Muscle layer of duodenum (tissue), 2 donors: ENCODE measurements at regions not wholly inside any gene's neighbourhood (a gene's known extent, or its start where the extent isn't known, plus 50 kb on each side); places are given as distances from the start of the nearest gene placed in this dataset.
"Not testable (repeated sequence)": the region's sequence is repeated elsewhere in the genome, so short reads cannot be mapped to it uniquely, and the experiment has no call there.

Source experiments
- H3K27ac ChIP-seq: one replicate; pipeline ENCODE4 v1.7.0; 2013; ENCODE audit warnings: mild to moderate bottlenecking, low read length
- H3K27me3 ChIP-seq: one replicate; pipeline ENCODE4 v1.7.0; 2013; ENCODE audit warnings: low read depth, mild to moderate bottlenecking, control low read depth, low read length
- H3K36me3 ChIP-seq, 2 donors: one replicate each; pipeline ENCODE4 v1.7.0; 2013; ENCODE audit warnings: low read length in 2 of 2, control low read depth in 1 of 2, mild to moderate bottlenecking in 1 of 2; ENCODE audit not compliant: insufficient read depth in 2 of 2, control insufficient read depth in 1 of 2
- H3K4me1 ChIP-seq, 2 donors: one replicate each; pipeline ENCODE4 v1.7.0; 2013; ENCODE audit warnings: low read length in 2 of 2, mild to moderate bottlenecking in 2 of 2, control low read depth in 1 of 2, moderate library complexity in 1 of 2; ENCODE audit not compliant: insufficient read depth in 2 of 2, control insufficient read depth in 1 of 2
- H3K4me3 ChIP-seq, 2 donors: one replicate each; pipeline ENCODE4 v1.7.0; 2013; ENCODE audit warnings: low read length in 2 of 2, low read depth in 1 of 2, mild to moderate bottlenecking in 1 of 2
- H3K9me3 ChIP-seq, 2 donors: one replicate each; pipeline ENCODE4 v1.7.0; 2013; ENCODE audit warnings: low read length in 2 of 2, control low read depth in 1 of 2, mild to moderate bottlenecking in 1 of 2; ENCODE audit not compliant: control insufficient read depth in 1 of 2
- donor health status: healthy.

- Histone ChIP-seq H3K27me3 (no peaks in the 10 kb centered on the region), H3K9me3 (no peaks in the 10 kb centered on the region), H3K27ac (no peak overlapping the region), H3K4me1 (no peaks in the 10 kb centered on the region), H3K36me3 (no peaks in the 10 kb centered on the region), H3K4me3 (no peak overlapping the region)
Observed at GRCh38 chr13:73819711-73820110, 314.5 kb downstream of the KLF12 start.

GRCh38 chr13:73816702-73817101 is 317.5 kb downstream of the KLF12 start:
- Histone ChIP-seq H3K4me1 (no peaks in the 10 kb centered on the region), H3K36me3 (peaks cover 0 to 6% of the 10 kb centered on the region in 2 donors), H3K9me3 (no peaks in the 10 kb centered on the region), H3K27ac (no peak overlapping the region), H3K27me3 (no peaks in the 10 kb centered on the region), H3K4me3 (no peak overlapping the region)

GRCh38 chr13:73815796-73816195 is 318.4 kb downstream of the KLF12 start:
- Histone ChIP-seq H3K36me3 (peaks cover 0 to 6% of the 10 kb centered on the region in 2 donors), H3K4me3 (no peak overlapping the region), H3K9me3 (no peaks in the 10 kb centered on the region), H3K27me3 (no peaks in the 10 kb centered on the region), H3K27ac (no peak overlapping the region), H3K4me1 (no peaks in the 10 kb centered on the region)

GRCh38 chr13:73810647-73811046 is 323.6 kb downstream of the KLF12 start:
- Histone ChIP-seq H3K9me3 (no peaks in the 10 kb centered on the region), H3K4me1 (no peaks in the 10 kb centered on the region), H3K27ac (no peak overlapping the region), H3K27me3 (no peaks in the 10 kb centered on the region), H3K36me3 (peaks cover 0 to 6% of the 10 kb centered on the region in 2 donors), H3K4me3 (no peak overlapping the region)

- Histone ChIP-seq H3K4me1 (no peaks in the 10 kb centered on the region), H3K9me3 (no peaks in the 10 kb centered on the region), H3K36me3 (peaks cover 0 to 6% of the 10 kb centered on the region in 2 donors), H3K4me3 (no peak overlapping the region), H3K27ac (no peak overlapping the region), H3K27me3 (no peaks in the 10 kb centered on the region)
Observed at GRCh38 chr13:73809561-73809960, 324.6 kb downstream of the KLF12 start.

- Histone ChIP-seq H3K4me3 (no peak overlapping the region), H3K4me1 (no peaks in the 10 kb centered on the region), H3K9me3 (no peaks in the 10 kb centered on the region), H3K36me3 (peaks cover 0 to 6% of the 10 kb centered on the region in 2 donors), H3K27ac (no peak overlapping the region), H3K27me3 (no peaks in the 10 kb centered on the region)
Observed at GRCh38 chr13:73808318-73808717, 325.9 kb downstream of the KLF12 start.

GRCh38 chr13:73805326-73805958 is 328.8 kb downstream of the KLF12 start:
- H3K27me3 ChIP-seq, H3K4me1 ChIP-seq, H3K27ac ChIP-seq, H3K9me3 ChIP-seq, H3K4me3 ChIP-seq, H3K36me3 ChIP-seq: not testable (repeated sequence)

- Histone ChIP-seq H3K27me3 (no peaks in the 10 kb centered on the region), H3K4me1 (no peaks in the 10 kb centered on the region), H3K4me3 (no peak overlapping the region), H3K27ac (no peak overlapping the region), H3K9me3 (no peaks in the 10 kb centered on the region), H3K36me3 (no peaks in the 10 kb centered on the region)
Observed at GRCh38 chr13:73803997-73804396, 330.2 kb downstream of the KLF12 start.

GRCh38 chr13:73800011-73800410 is 334.2 kb downstream of the KLF12 start:
- H3K36me3 ChIP-seq = no peaks in the 10 kb centered on the region
- no peaks in the 10 kb centered on the region for H3K9me3 ChIP-seq
- no peak overlapping the region for H3K4me3 ChIP-seq
- H3K27ac ChIP-seq = no peak overlapping the region
- H3K27me3 ChIP-seq = no peaks in the 10 kb centered on the region
- H3K4me1 ChIP-seq = no peaks in the 10 kb centered on the region

GRCh38 chr13:73794755-73795154 is 339.4 kb downstream of the KLF12 start:
- H3K4me3 ChIP-seq = no peak overlapping the region
- no peaks in the 10 kb centered on the region for H3K4me1 ChIP-seq
- no peak overlapping the region for H3K27ac ChIP-seq
- H3K27me3 ChIP-seq = no peaks in the 10 kb centered on the region
- no peaks in the 10 kb centered on the region for H3K9me3 ChIP-seq
- H3K36me3 ChIP-seq = no peaks in the 10 kb centered on the region

GRCh38 chr13:73793361-73793760 is 340.8 kb downstream of the KLF12 start:
- Histone ChIP-seq H3K27me3 (no peaks in the 10 kb centered on the region), H3K27ac (no peak overlapping the region), H3K4me1 (no peaks in the 10 kb centered on the region), H3K36me3 (no peaks in the 10 kb centered on the region), H3K4me3 (no peak overlapping the region), H3K9me3 (no peaks in the 10 kb centered on the region)

GRCh38 chr13:73792796-73793195 is 341.4 kb downstream of the KLF12 start:
- no peak overlapping the region for H3K4me3 ChIP-seq
- no peaks in the 10 kb centered on the region for H3K4me1 ChIP-seq
- H3K27ac ChIP-seq = no peak overlapping the region
- H3K9me3 ChIP-seq = no peaks in the 10 kb centered on the region
- H3K27me3 ChIP-seq = no peaks in the 10 kb centered on the region
- no peaks in the 10 kb centered on the region for H3K36me3 ChIP-seq
